Liver (tissue), 8 donors: ENCODE measurements at regions not wholly inside any gene's neighbourhood (a gene's known extent, or its start where the extent isn't known, plus 50 kb on each side); places are given as distances from the start of the nearest gene placed in this dataset.

Source experiments
- DNase-seq: peaks from one replicate; pipeline ENCODE4 v3.0.0-alpha.2; 2017; ENCODE audit warnings: low spot score
- H3K27ac ChIP-seq, 2 donors: one replicate each; pipeline ENCODE4 v1.7.0; 2013; ENCODE audit warnings: inconsistent platforms in 2 of 2, low read length in 2 of 2, control low read depth in 1 of 2, low read depth in 1 of 2, mild to moderate bottlenecking in 1 of 2
- H3K27me3 ChIP-seq, 4 donors: one replicate each; pipeline versions ENCODE4 v1.6.1 to v1.7.0; 2013; ENCODE audit warnings: low read length in 3 of 4, inconsistent platforms in 1 of 4, mild to moderate bottlenecking in 1 of 4, moderate library complexity in 1 of 4; ENCODE audit not compliant: control insufficient read depth in 4 of 4, insufficient read depth in 4 of 4
- H3K36me3 ChIP-seq, 4 donors: one replicate each; pipeline versions ENCODE4 v1.6.1 to v1.7.0; 2013; ENCODE audit warnings: low read length in 3 of 4, mild to moderate bottlenecking in 3 of 4, low read depth in 1 of 4, moderate library complexity in 1 of 4; ENCODE audit not compliant: control insufficient read depth in 4 of 4, insufficient read depth in 3 of 4
- H3K4me1 ChIP-seq, 4 donors: one replicate each; pipeline versions ENCODE4 v1.6.1 to v1.7.0; 2013; ENCODE audit warnings: low read length in 3 of 4, mild to moderate bottlenecking in 3 of 4, moderate library complexity in 1 of 4; ENCODE audit not compliant: control insufficient read depth in 4 of 4, insufficient read depth in 4 of 4
- H3K4me3 ChIP-seq, 3 donors: one replicate each; pipeline versions ENCODE4 v1.6.1 to v1.7.0; 2013; ENCODE audit warnings: low read length in 3 of 3, control low read depth in 1 of 3, low read depth in 1 of 3, mild to moderate bottlenecking in 1 of 3
- H3K9ac ChIP-seq, 2 donors: one replicate each; pipeline ENCODE4 v1.7.0; 2013; ENCODE audit warnings: low read length in 2 of 2, mild to moderate bottlenecking in 2 of 2, moderate library complexity in 2 of 2, control low read depth in 1 of 2, low read depth in 1 of 2
- H3K9me3 ChIP-seq, 4 donors: one replicate each; pipeline versions ENCODE4 v1.6.1 to v1.7.0; 2013; ENCODE audit warnings: low read length in 3 of 4; ENCODE audit not compliant: control insufficient read depth in 4 of 4
- EGR1 ChIP-seq, 2 donors: IDR thresholded peaks; 2 replicates each; pipeline ENCODE4 v1.6.1; 2016 to 2018; ENCODE audit warnings: antibody characterized with exemption in 2 of 2, low read depth in 2 of 2
- FOXA1 ChIP-seq: IDR thresholded peaks from 2 replicates; pipeline ENCODE4 v1.6.1; 2016; ENCODE audit warnings: antibody characterized with exemption
- FOXA2 ChIP-seq: IDR thresholded peaks from 2 replicates; pipeline ENCODE4 v1.6.1; 2016; ENCODE audit warnings: antibody characterized with exemption
- GABPA ChIP-seq, 2 donors: IDR thresholded peaks in 1 of 2; conservative IDR thresholded peaks in 1 of 2; 2 replicates each; pipeline ENCODE4 v1.6.1; 2016; ENCODE audit warnings: antibody characterized with exemption in 2 of 2, mild to moderate bottlenecking in 1 of 2, moderate library complexity in 1 of 2
- HNF4A ChIP-seq, 2 donors: conservative IDR thresholded peaks; 2 replicates each; pipeline ENCODE4 v1.6.1; 2016; ENCODE audit warnings: antibody characterized with exemption in 2 of 2, mild to moderate bottlenecking in 2 of 2
- JUND ChIP-seq, 2 donors: IDR thresholded peaks; 2 replicates each; pipeline ENCODE4 v1.6.1; 2016; ENCODE audit warnings: antibody characterized with exemption in 2 of 2
- RAD21 ChIP-seq, 2 donors: IDR thresholded peaks; 2 replicates each; pipeline ENCODE4 v1.6.1; 2016; ENCODE audit warnings: antibody characterized with exemption in 2 of 2, mild to moderate bottlenecking in 2 of 2
- RXRA ChIP-seq, 2 donors: IDR thresholded peaks; 2 replicates each; pipeline ENCODE4 v1.6.1; 2017 to 2018; ENCODE audit warnings: antibody characterized with exemption in 2 of 2, mild to moderate bottlenecking in 1 of 2
- SP1 ChIP-seq: IDR thresholded peaks from 2 replicates; pipeline ENCODE4 v1.6.1; 2018; ENCODE audit warnings: antibody characterized with exemption, mild to moderate bottlenecking
- TAF1 ChIP-seq: conservative IDR thresholded peaks from 2 replicates; pipeline ENCODE4 v1.6.1; 2016; ENCODE audit warnings: antibody characterized with exemption, mild to moderate bottlenecking
- WGBS: extraction: QIAGEN DNeasy Blood & Tissue Kit; methylation state at CpG from one replicate; pipeline ENCODE4 v1.1.7; 2013; 5-methylcytosine and 5-hydroxymethylcytosine counted together
- TF ChIP-seq, protein P1 (sequence below): IDR thresholded peaks from 2 replicates; pipeline ENCODE4 v1.6.1; 2016; ENCODE audit warnings: antibody characterized with exemption
- TF ChIP-seq, protein P2 (sequence below): fragments of 150-350 bp; IDR thresholded peaks from 2 replicates; pipeline ENCODE4 v1.5.1; 2017; ENCODE audit warnings: improper control_type of control experiment, low read depth, low read length; ENCODE audit not compliant: missing input control
- TF ChIP-seq, protein P3 (sequence below): IDR thresholded peaks from 2 replicates; pipeline ENCODE4 v1.6.1; 2016; ENCODE audit warnings: antibody characterized with exemption
- TF ChIP-seq, protein P4 (sequence below): IDR thresholded peaks from 2 replicates; pipeline ENCODE4 v1.6.1; 2016; ENCODE audit warnings: antibody characterized with exemption, mild to moderate bottlenecking
- donor health status: healthy.
- donor health status: healthy.
- donor health status: healthy.
- donor health status: healthy.
- donor health status: healthy.

DNA sequence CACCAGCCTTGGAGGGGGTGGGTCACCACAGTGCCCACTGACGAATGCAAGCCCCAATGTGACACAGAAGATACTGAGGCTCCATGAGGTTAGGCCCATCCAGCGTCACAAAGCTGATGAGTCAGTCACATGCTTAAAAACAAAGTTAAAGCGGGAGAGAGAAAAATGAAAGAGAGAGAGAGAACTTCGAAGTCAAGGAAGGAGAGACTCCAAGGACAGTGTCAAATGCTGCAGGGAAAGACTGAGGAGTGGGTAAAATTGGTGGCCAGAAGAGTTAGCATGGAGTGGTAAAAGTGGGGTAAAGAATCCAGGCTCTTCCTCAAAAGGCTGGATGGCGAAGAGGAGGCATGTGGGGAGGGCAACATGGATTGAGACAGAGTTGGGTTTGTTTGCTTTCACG, 201.9 kb upstream of the CCDC150 start:
- no peaks in the 10 kb centered on the region for H3K27me3 ChIP-seq
- 89% methylated on average over 6 of the region's 6 CpGs for WGBS
- no peak overlapping the region for H3K27ac ChIP-seq
- no peak overlapping the region for H3K9ac ChIP-seq
- no peaks in the 10 kb centered on the region for H3K4me1 ChIP-seq
- no peak overlapping the region for H3K4me3 ChIP-seq
- DNase-seq = no peak
- H3K9me3 ChIP-seq = no peaks in the 10 kb centered on the region
- TF ChIP-seq, protein P1, sequence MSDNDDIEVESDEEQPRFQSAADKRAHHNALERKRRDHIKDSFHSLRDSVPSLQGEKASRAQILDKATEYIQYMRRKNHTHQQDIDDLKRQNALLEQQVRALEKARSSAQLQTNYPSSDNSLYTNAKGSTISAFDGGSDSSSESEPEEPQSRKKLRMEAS = no peak
- TF ChIP-seq RXRA (IDR thresholded peaks at IDR 0.05) = no peak
- TF ChIP-seq, protein P2, sequence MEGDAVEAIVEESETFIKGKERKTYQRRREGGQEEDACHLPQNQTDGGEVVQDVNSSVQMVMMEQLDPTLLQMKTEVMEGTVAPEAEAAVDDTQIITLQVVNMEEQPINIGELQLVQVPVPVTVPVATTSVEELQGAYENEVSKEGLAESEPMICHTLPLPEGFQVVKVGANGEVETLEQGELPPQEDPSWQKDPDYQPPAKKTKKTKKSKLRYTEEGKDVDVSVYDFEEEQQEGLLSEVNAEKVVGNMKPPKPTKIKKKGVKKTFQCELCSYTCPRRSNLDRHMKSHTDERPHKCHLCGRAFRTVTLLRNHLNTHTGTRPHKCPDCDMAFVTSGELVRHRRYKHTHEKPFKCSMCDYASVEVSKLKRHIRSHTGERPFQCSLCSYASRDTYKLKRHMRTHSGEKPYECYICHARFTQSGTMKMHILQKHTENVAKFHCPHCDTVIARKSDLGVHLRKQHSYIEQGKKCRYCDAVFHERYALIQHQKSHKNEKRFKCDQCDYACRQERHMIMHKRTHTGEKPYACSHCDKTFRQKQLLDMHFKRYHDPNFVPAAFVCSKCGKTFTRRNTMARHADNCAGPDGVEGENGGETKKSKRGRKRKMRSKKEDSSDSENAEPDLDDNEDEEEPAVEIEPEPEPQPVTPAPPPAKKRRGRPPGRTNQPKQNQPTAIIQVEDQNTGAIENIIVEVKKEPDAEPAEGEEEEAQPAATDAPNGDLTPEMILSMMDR = no peak
- TF ChIP-seq, protein P3, sequence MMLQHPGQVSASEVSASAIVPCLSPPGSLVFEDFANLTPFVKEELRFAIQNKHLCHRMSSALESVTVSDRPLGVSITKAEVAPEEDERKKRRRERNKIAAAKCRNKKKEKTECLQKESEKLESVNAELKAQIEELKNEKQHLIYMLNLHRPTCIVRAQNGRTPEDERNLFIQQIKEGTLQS = no peak
- no peak for TF ChIP-seq TAF1
- no peak for TF ChIP-seq FOXA2
- no peak for TF ChIP-seq GABPA (IDR thresholded peaks at IDR 0.05 in 1 of 2, conservative IDR thresholded peaks at IDR 0.05 in 1 of 2)
- no peak for TF ChIP-seq SP1
- no peak for TF ChIP-seq JUND (IDR thresholded peaks at IDR 0.05)
- no peak for TF ChIP-seq HNF4A (conservative IDR thresholded peaks at IDR 0.05)
- TF ChIP-seq EGR1 (IDR thresholded peaks at IDR 0.05; ENCODE audit: low read depth in 2 of 2) = no peak
- TF ChIP-seq RAD21 (IDR thresholded peaks at IDR 0.05) = no peak
- H3K36me3 ChIP-seq = no peaks in the 10 kb centered on the region

DNA sequence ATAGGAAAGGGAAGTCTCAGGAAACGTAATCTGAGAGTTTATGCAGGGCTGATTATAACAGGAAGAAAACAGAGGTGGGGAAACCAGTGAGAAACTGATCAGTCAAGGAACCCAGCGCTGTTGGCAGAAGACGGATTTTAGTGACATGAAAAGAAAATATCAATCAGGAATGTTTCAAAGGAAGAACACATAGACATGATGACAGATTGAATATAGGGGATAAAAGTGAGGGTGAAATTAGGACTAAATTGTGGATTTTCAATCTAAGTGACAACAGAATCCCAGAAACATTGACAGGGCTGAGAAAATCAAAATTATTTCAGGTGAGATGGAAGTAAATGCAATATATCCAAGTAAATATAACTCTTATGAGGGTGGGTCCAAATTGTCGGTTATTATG, 199.8 kb upstream of the CCDC150 start:
- no peaks in the 10 kb centered on the region for H3K27me3 ChIP-seq
- no peak overlapping the region for H3K9ac ChIP-seq
- no peaks in the 10 kb centered on the region for H3K4me1 ChIP-seq
- no peak for DNase-seq
- WGBS = 82% methylated on average over 4 of the region's 4 CpGs
- TF ChIP-seq RXRA (IDR thresholded peaks at IDR 0.05) (no peak), FOXA2 (no peak)
- TF ChIP-seq, protein P3 = no peak
- no peak overlapping the region for H3K27ac ChIP-seq
- H3K36me3 ChIP-seq = no peaks in the 10 kb centered on the region
- H3K4me3 ChIP-seq = no peak overlapping the region
- H3K9me3 ChIP-seq = no peaks in the 10 kb centered on the region

DNA sequence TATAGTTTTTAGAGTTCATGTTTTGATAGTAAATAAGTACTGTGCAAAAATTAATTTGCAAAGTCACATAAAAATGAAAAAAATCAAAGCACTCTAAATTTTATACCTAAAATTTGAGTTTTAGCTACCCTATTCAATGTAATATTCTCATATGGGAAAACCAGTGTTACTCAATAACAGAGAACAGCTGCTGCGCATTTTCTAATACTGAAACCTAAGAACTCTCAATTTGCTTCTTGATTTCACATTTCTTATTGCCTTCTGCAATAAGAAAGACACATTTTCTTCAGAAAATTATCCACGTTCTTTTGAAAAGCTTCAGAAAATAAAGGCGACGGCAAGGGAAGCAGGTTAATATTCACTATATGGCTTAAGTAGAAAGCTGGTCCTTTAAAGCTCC, 199.1 kb upstream of the CCDC150 start:
- Histone ChIP-seq H3K9ac (no peak overlapping the region), H3K27me3 (no peaks in the 10 kb centered on the region), H3K4me3 (no peak overlapping the region), H3K36me3 (no peaks in the 10 kb centered on the region), H3K4me1 (no peaks in the 10 kb centered on the region), H3K27ac (no peak overlapping the region), H3K9me3 (no peaks in the 10 kb centered on the region)
- WGBS = 86% methylated on average over 4 of the region's 4 CpGs
- no peak for DNase-seq
- TF ChIP-seq, protein P1 = no peak
- TF ChIP-seq, protein P4, sequence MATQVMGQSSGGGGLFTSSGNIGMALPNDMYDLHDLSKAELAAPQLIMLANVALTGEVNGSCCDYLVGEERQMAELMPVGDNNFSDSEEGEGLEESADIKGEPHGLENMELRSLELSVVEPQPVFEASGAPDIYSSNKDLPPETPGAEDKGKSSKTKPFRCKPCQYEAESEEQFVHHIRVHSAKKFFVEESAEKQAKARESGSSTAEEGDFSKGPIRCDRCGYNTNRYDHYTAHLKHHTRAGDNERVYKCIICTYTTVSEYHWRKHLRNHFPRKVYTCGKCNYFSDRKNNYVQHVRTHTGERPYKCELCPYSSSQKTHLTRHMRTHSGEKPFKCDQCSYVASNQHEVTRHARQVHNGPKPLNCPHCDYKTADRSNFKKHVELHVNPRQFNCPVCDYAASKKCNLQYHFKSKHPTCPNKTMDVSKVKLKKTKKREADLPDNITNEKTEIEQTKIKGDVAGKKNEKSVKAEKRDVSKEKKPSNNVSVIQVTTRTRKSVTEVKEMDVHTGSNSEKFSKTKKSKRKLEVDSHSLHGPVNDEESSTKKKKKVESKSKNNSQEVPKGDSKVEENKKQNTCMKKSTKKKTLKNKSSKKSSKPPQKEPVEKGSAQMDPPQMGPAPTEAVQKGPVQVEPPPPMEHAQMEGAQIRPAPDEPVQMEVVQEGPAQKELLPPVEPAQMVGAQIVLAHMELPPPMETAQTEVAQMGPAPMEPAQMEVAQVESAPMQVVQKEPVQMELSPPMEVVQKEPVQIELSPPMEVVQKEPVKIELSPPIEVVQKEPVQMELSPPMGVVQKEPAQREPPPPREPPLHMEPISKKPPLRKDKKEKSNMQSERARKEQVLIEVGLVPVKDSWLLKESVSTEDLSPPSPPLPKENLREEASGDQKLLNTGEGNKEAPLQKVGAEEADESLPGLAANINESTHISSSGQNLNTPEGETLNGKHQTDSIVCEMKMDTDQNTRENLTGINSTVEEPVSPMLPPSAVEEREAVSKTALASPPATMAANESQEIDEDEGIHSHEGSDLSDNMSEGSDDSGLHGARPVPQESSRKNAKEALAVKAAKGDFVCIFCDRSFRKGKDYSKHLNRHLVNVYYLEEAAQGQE = no peak
- TF ChIP-seq, protein P2 = no peak
- TF ChIP-seq, protein P3 = no peak
- TF ChIP-seq FOXA1 = no peak
- no peak for TF ChIP-seq RAD21 (IDR thresholded peaks at IDR 0.05)
